ENCODE measurements at regions not wholly inside any gene's neighbourhood (a gene's known extent, or its start where the extent isn't known, plus 50 kb on each side); places are given as distances from the start of the nearest gene placed in this dataset.

DNA sequence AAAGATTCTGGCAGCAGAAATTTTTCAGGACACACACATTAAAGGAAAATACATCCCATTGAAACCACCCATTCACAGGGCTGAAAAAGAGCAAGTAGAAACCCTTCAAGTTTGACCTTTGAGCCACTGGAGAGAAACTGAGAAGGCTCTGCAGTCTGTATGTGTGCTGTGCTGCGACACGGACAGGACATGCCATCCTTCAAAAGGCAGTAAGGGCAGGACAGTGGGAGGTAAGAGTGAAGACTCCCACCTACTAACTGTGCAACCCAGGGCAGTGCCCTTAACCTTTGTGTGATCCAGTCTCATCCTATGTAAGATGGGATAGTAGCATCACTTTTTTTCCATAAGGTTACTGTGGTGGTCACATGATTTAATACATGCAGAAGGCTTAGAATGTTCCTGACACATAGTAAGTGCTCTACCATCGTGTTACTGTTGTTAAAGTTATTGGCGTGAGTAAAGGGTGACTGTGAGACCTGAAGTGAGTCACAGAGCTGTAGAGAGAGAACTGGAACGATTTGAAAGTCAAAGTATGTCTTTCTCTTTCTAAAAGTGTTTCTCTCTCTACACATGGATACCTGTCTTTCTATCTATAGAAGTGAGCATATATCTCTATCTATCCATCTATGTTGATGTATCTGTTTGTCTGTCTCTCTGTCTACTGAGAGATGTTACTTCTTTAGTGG lies 153.7 kb upstream of the OLIG3 start:
- H2BK12ac ChIP-seq (ENCODE audit: low read depth, low read length) = no peak overlapping the region
- H3K4me1 ChIP-seq (replicated peaks in 1 of 4; ENCODE audit: control insufficient read depth in 3 of 4, insufficient read depth in 4 of 4, low read length in 3 of 4) = no peaks in the 10 kb centered on the region
- no peak overlapping the region for H2AK5ac ChIP-seq (ENCODE audit: low read depth, low read length)
- H3K27me3 ChIP-seq (replicated peaks in 1 of 4; ENCODE audit: control insufficient read depth in 3 of 4, extremely low read depth in 1 of 4, insufficient read depth in 3 of 4, low read length in 3 of 4) = no peaks in the 10 kb centered on the region
- H2BK120ac ChIP-seq (replicated peaks; ENCODE audit: low read depth, low read length) = no peak overlapping the region
- no peak overlapping the region for H2AFZ ChIP-seq (ENCODE audit: low read length)
- no peak overlapping the region for H4K91ac ChIP-seq (replicated peaks; ENCODE audit: insufficient read length, low read length)
- H3K23me2 ChIP-seq (ENCODE audit: low read depth, low read length) = no peaks in the 10 kb centered on the region
- no peaks in the 10 kb centered on the region for H4K20me1 ChIP-seq (replicated peaks in 1 of 2; ENCODE audit: control insufficient read depth in 1 of 2, insufficient read depth in 2 of 2, low read length in 2 of 2)
- H4K5ac ChIP-seq (ENCODE audit: insufficient read length, low read depth, low read length) = no peak overlapping the region
- FAIRE-seq (no peak), DNase-seq (ENCODE audit: low read depth in 1 of 2, low spot score in 2 of 2) (no peak)
- H3K79me2 ChIP-seq (ENCODE audit: control insufficient read depth in 1 of 2, insufficient read depth in 2 of 2, low read length in 2 of 2) = no peaks in the 10 kb centered on the region
- H3K23ac ChIP-seq (ENCODE audit: insufficient read length) = no peak overlapping the region
- WGBS, 2 experiments (ENCODE audit: extremely low coverage in 1 of 2, insufficient coverage in 1 of 2, insufficient read length in 1 of 2, insufficient replicate concordance in 2 of 2, low coverage in 1 of 2, low lambda C conversion rate in 2 of 2, missing lambda C conversion rate in 1 of 2) = 84% methylated on average over 5 of the region's 5 CpGs; no CpG with 5 or more reads in 1 of the 2 experiments
- no peak overlapping the region for H2BK20ac ChIP-seq (ENCODE audit: low read length)
- ChIA-PET CTCF (ENCODE audit: partially characterized antibody) (interaction anchor here (0.5 to 1.4 kb wide), 3 partner anchors 59 to 297 kb away, joined by 4 to 5 read pairs (median 4); no protein-coding TSS in a partner anchor), POLR2A (ENCODE audit: partially characterized antibody) (no interaction called here)
- H3K9ac ChIP-seq (replicated peaks in 1 of 4; ENCODE audit: extremely low read depth in 1 of 4, low read depth in 3 of 4, low read length in 3 of 4) = no peak overlapping the region
- no peak overlapping the region for H3K4me2 ChIP-seq (ENCODE audit: insufficient read depth in 1 of 2, low read depth in 2 of 2, low read length in 2 of 2)
- H4K8ac ChIP-seq (ENCODE audit: extremely low read depth, insufficient read depth, low read length) = no peak overlapping the region
- no peak overlapping the region for H2BK15ac ChIP-seq (ENCODE audit: low read length)
- H3K36me3 ChIP-seq (ENCODE audit: control insufficient read depth in 2 of 4, insufficient read depth in 4 of 4, low read length in 3 of 4) = no peaks in the 10 kb centered on the region
- H3K14ac ChIP-seq (ENCODE audit: insufficient read length) = no peak overlapping the region
- H3K9me3 ChIP-seq (ENCODE audit: insufficient read depth in 2 of 2, low read depth in 1 of 2, low read length in 1 of 2) = peaks cover 7 to 10% of the 10 kb centered on the region in 2 experiments
- TF ChIP-seq EP300 (IDR thresholded peaks at IDR 0.05; ENCODE audit: borderline replicate concordance in 1 of 2, low read depth in 2 of 2, low read length in 2 of 2) (no peak), CHD1 (IDR thresholded peaks at IDR 0.05; ENCODE audit: low read depth, low read length) (no peak), CBX8 (IDR thresholded peaks at IDR 0.05; ENCODE audit: borderline replicate concordance, low read depth, low read length) (no peak), POU5F1 (IDR thresholded peaks at IDR 0.05; ENCODE audit: low read depth, low read length) (no peak), POLR2A (IDR thresholded peaks at IDR 0.05; ENCODE audit: control extremely low read depth in 1 of 2, low read depth in 2 of 2, low read length in 2 of 2) (no peak), SP4 (IDR thresholded peaks at IDR 0.05; ENCODE audit: low read length) (no peak), CREB1 (IDR thresholded peaks at IDR 0.05) (no peak), RBBP5 (IDR thresholded peaks at IDR 0.05; ENCODE audit: borderline replicate concordance, low read depth, low read length) (no peak), YY1 (IDR thresholded peaks at IDR 0.05; ENCODE audit: low read depth, low read length) (no peak), GTF2F1 (IDR thresholded peaks at IDR 0.05; ENCODE audit: borderline replicate concordance, low read depth, low read length) (no peak), KDM4A (IDR thresholded peaks at IDR 0.05; ENCODE audit: low read depth, low read length, severe bottlenecking) (no peak), SIN3A (conservative IDR thresholded peaks at IDR 0.05 in 1 of 2, IDR thresholded peaks at IDR 0.05 in 1 of 2; ENCODE audit: low read depth in 1 of 2, low read length in 2 of 2) (no peak), CEBPB (IDR thresholded peaks at IDR 0.05; ENCODE audit: low read depth, low read length) (no peak)
- no peak overlapping the region for H3K4ac ChIP-seq (replicated peaks; ENCODE audit: insufficient read length, low read depth, low read length)
- no peak overlapping the region for H3K56ac ChIP-seq (replicated peaks; ENCODE audit: insufficient read length, low read depth, low read length)
- no peaks in the 10 kb centered on the region for H3K79me1 ChIP-seq (ENCODE audit: low read depth, low read length)
- no peak overlapping the region for H3K4me3 ChIP-seq (ENCODE audit: extremely low read depth in 1 of 4, insufficient read depth in 2 of 4, low read depth in 3 of 4, low read length in 4 of 4)
- H3K18ac ChIP-seq (ENCODE audit: extremely low read depth, low read length) = no peak overlapping the region
- no peak overlapping the region for H3K27ac ChIP-seq (ENCODE audit: low read depth, low read length)
- no peak overlapping the region for H2BK5ac ChIP-seq (ENCODE audit: low read depth, low read length)

All from H1 (cell line).